HFFc6 (cell line): ENCODE measurements at regions not wholly inside any gene's neighbourhood (a gene's known extent, or its start where the extent isn't known, plus 50 kb on each side); places are given as distances from the start of the nearest gene placed in this dataset.

ENCODE experiments used
- DNase-seq: peaks from one replicate; pipeline ENCODE4 v3.0.0-alpha.2; 2018
- H3K27ac Mint-ChIP-seq: 2 replicates; pipeline ENCODE4 v1.8.0; 2020; ENCODE audit warnings: mild to moderate bottlenecking, mixed read lengths
- H3K27me3 Mint-ChIP-seq: 2 replicates; pipeline ENCODE4 v1.8.0; 2021; ENCODE audit warnings: mild to moderate bottlenecking, moderate library complexity, mixed read lengths; ENCODE audit not compliant: insufficient read depth
- H3K36me3 Mint-ChIP-seq: 2 replicates; pipeline ENCODE4 v1.8.0; 2021; ENCODE audit warnings: low read depth, mixed read lengths
- H3K4me1 Mint-ChIP-seq: 2 replicates; pipeline ENCODE4 v1.8.0; 2020; ENCODE audit warnings: low read depth, mixed read lengths
- H3K4me3 Mint-ChIP-seq: 2 replicates; pipeline ENCODE4 v1.8.0; 2020; ENCODE audit warnings: mild to moderate bottlenecking, moderate library complexity, mixed read lengths
- H3K9me3 Mint-ChIP-seq: 2 replicates; pipeline ENCODE4 v1.8.0; 2020; ENCODE audit warnings: mild to moderate bottlenecking, mixed read lengths
- TF ChIP-seq, protein P1 (sequence below): fragments of 200-600 bp; sonication (generic); IDR thresholded peaks from 2 replicates; pipeline ENCODE4 v1.5.0; 2021; ENCODE audit warnings: antibody characterized with exemption, mild to moderate bottlenecking

DNA sequence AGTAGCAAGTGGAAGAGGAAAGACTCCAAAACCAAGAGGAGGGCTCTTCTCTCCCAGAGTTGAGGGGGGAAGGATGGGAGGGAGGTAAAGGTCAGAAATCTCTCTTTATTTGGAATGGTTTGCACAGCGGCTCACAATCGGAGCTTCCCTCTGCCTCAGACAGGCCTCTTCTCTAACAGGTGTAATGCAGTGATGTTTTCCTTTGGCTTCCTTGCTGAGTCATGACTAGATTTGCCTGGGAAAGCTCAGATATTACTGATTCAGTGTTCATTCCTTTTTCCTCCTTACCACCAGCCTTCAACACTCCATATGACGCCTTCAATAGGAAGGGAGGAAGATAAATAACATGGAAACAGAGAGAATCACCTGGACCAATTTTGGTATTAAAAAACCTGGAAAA lies 136.6 kb downstream of the RNF152 start:
- TF ChIP-seq, protein P1, sequence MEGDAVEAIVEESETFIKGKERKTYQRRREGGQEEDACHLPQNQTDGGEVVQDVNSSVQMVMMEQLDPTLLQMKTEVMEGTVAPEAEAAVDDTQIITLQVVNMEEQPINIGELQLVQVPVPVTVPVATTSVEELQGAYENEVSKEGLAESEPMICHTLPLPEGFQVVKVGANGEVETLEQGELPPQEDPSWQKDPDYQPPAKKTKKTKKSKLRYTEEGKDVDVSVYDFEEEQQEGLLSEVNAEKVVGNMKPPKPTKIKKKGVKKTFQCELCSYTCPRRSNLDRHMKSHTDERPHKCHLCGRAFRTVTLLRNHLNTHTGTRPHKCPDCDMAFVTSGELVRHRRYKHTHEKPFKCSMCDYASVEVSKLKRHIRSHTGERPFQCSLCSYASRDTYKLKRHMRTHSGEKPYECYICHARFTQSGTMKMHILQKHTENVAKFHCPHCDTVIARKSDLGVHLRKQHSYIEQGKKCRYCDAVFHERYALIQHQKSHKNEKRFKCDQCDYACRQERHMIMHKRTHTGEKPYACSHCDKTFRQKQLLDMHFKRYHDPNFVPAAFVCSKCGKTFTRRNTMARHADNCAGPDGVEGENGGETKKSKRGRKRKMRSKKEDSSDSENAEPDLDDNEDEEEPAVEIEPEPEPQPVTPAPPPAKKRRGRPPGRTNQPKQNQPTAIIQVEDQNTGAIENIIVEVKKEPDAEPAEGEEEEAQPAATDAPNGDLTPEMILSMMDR: no peak
- no peak overlapping the region for H3K4me3 Mint-ChIP-seq
- peaks cover 11% of the 10 kb centered on the region for H3K4me1 Mint-ChIP-seq
- no peak for DNase-seq
- H3K36me3 Mint-ChIP-seq: no peaks in the 10 kb centered on the region
- peaks cover 5% of the 10 kb centered on the region; the same call in 1 of the 2 replicates for H3K27me3 Mint-ChIP-seq
- H3K9me3 Mint-ChIP-seq: no peaks in the 10 kb centered on the region
- H3K27ac Mint-ChIP-seq: no peak overlapping the region

DNA sequence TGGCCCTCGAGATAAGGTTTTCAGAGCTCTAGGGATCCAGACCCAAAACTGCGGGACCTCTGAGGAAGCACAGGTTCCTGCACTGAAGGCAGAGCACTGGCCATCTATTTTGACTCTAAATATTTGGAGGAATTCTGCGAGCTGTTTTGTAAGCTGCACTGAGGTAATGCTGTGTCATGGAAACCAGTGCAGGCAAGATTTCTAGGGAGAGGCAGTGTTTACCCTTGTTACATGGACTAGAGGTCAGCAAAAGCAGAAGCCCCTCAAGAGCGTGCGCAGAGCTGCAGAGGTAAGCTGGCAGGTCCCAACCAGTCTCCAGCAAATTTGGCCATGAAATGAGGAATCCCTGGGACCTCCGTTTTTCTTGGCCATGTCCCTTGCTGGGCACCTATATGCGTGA lies 137.3 kb downstream of the RNF152 start:
- DNase-seq: no peak
- Mint-ChIP-seq H3K27ac (no peak overlapping the region), H3K27me3 (peaks cover 5% of the 10 kb centered on the region; the same call in 1 of the 2 replicates), H3K36me3 (no peaks in the 10 kb centered on the region), H3K9me3 (no peaks in the 10 kb centered on the region), H3K4me1 (peaks cover 11% of the 10 kb centered on the region), H3K4me3 (no peak overlapping the region)
- TF ChIP-seq, protein P1: no peak

DNA sequence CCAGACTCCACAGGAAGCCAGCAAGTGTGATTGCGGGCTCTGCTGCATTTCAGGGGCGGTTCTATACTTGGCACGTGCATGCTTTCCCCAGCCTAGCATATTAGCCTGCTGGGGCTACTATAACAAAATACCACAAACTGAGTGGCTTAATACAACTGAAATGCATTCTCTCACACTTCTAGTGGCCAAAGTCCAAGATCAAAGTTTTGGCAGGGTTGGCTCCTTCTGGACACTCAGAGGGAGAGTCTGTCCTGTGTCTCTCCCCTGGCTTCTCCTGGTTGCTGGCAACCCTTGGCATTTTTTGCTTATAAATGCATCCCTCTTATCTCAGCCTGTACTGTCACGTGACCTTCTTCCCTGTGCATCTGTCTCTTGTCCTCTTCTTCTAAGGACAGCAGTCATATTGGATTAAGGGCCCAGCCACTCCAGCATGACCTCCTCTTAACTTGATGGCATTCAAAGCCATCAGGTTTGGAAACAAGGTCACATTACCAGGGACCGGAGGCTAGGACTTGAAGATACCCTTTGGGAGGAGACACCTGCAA lies 138.7 kb downstream of the RNF152 start:
- Mint-ChIP-seq H3K9me3 (no peaks in the 10 kb centered on the region), H3K36me3 (no peaks in the 10 kb centered on the region), H3K27ac (no peak overlapping the region), H3K4me1 (peaks cover 11% of the 10 kb centered on the region), H3K4me3 (no peak overlapping the region), H3K27me3 (peaks cover 5% of the 10 kb centered on the region; the same call in 1 of the 2 replicates)
- no peak for DNase-seq
- TF ChIP-seq, protein P1: no peak

DNA sequence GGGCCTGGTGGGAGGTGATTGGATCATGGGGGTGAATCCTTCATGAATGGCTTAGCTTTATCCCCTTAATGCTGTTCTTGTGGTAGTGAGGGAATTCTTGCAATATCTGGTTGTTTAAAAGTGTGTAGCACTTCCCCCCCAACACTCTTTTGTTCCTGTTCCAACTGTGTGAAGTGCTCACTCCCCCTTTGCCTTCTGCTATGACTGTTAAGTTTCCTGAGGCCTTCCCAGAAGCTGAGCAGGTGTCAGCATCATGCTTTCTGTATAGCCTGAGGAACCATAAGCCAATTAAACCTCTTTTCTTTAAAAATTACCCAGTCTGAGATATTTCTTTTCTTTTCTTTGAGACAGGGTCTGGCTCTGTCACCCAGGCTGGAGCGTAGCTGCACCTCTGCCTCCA lies 139.4 kb downstream of the RNF152 start:
- Mint-ChIP-seq H3K4me3 (no peak overlapping the region), H3K9me3 (no peaks in the 10 kb centered on the region), H3K36me3 (no peaks in the 10 kb centered on the region), H3K4me1 (peaks cover 11% of the 10 kb centered on the region), H3K27me3 (peaks cover 6% of the 10 kb centered on the region; the same call in 1 of the 2 replicates), H3K27ac (no peak overlapping the region)
- TF ChIP-seq, protein P1: no peak
- no peak for DNase-seq

DNA sequence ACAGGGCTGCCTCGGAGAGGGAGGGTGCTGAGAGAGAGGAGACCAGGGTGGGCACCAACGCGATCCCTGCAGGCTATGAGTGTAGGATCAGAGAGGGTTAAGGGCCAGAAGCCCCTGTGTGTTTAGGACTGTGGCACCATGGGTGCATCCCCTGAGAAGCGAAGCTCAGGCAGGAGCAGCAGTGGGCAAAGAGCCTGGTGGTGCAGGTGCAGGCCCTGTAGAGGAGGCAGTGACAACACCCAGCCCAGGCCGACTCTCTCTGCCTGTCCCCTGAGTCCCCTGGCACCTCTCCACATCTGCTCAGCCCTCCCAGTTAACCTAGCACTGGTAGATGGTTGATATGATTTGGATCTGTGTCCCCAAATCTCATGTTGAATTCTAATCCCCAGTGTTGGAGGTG lies 139.8 kb downstream of the RNF152 start:
- Mint-ChIP-seq H3K27me3 (peaks cover 6% of the 10 kb centered on the region; the same call in 1 of the 2 replicates), H3K9me3 (no peaks in the 10 kb centered on the region), H3K4me1 (peaks cover 11% of the 10 kb centered on the region), H3K27ac (no peak overlapping the region), H3K4me3 (no peak overlapping the region), H3K36me3 (no peaks in the 10 kb centered on the region)
- no peak for DNase-seq
- TF ChIP-seq, protein P1: no peak
